GM23338 (cell line): ENCODE measurements at regions not wholly inside any gene's neighbourhood (a gene's known extent, or its start where the extent isn't known, plus 50 kb on each side); places are given as distances from the start of the nearest gene placed in this dataset.

ENCODE experiments used
- ATAC-seq: fragments of 200-7000 bp; cut with Tn5 transposase; 3 replicates; pipeline ENCODE4 v1.9.1; 2020
- DNase-seq: peaks from one replicate; pipeline ENCODE4 v3.0.0-alpha.2; 2015; ENCODE audit warnings: low spot score
- H2AFZ ChIP-seq: fragments of 200-600 bp; sonication (generic); 2 replicates; pipeline ENCODE4 v1.8.0; 2016; ENCODE audit warnings: antibody characterized with exemption, mild to moderate bottlenecking, moderate library complexity
- H3F3A ChIP-seq: fragments of 200-600 bp; sonication (generic); replicated peaks from 2 replicates; pipeline ENCODE4 v1.8.0; 2017; ENCODE audit warnings: antibody characterized with exemption, mixed run types, low read depth
- H3K27ac ChIP-seq: fragments of 200-600 bp; sonication (generic); 2 replicates; pipeline ENCODE4 v1.6.1; 2016; ENCODE audit warnings: low read depth
- H3K27me3 ChIP-seq: fragments of 200-600 bp; sonication (generic); 2 replicates; pipeline ENCODE4 v1.8.0; 2016; ENCODE audit warnings: mild to moderate bottlenecking, mixed run types, moderate library complexity; ENCODE audit not compliant: insufficient read depth
- H3K36me3 ChIP-seq: fragments of 200-600 bp; sonication (generic); 2 replicates; pipeline ENCODE4 v1.8.0; 2016; ENCODE audit warnings: mild to moderate bottlenecking; ENCODE audit not compliant: insufficient read depth
- H3K4me1 ChIP-seq: fragments of 200-600 bp; sonication (generic); 2 replicates; pipeline ENCODE4 v1.8.0; 2016; ENCODE audit warnings: mild to moderate bottlenecking, moderate library complexity; ENCODE audit not compliant: insufficient read depth
- H3K4me2 ChIP-seq: fragments of 200-600 bp; sonication (generic); 2 replicates; pipeline ENCODE4 v1.7.1; 2017; ENCODE audit warnings: mixed run types
- H3K4me3 ChIP-seq: fragments of 200-600 bp; sonication (generic); 2 replicates; pipeline ENCODE4 v1.6.1; 2016; ENCODE audit warnings: mixed run types
- H3K79me2 ChIP-seq: fragments of 200-600 bp; sonication (generic); replicated peaks from 2 replicates; pipeline ENCODE4 v1.8.0; 2017; ENCODE audit warnings: mild to moderate bottlenecking; ENCODE audit not compliant: insufficient read depth
- H3K9me2 ChIP-seq: fragments of 200-600 bp; sonication (generic); 2 replicates; pipeline ENCODE4 v1.8.0; 2017; ENCODE audit not compliant: insufficient read depth
- H4K20me1 ChIP-seq: fragments of 200-600 bp; sonication (generic); replicated peaks from 2 replicates; pipeline ENCODE4 v1.8.0; 2017; ENCODE audit warnings: mild to moderate bottlenecking; ENCODE audit not compliant: insufficient read depth
- H3K27ac Mint-ChIP-seq: 2 replicates; pipeline ENCODE4 v1.8.0; 2020; ENCODE audit warnings: inconsistent platforms, mild to moderate bottlenecking, moderate library complexity, mixed read lengths
- H3K27me3 Mint-ChIP-seq: 3 replicates; pipeline ENCODE4 v1.8.0; 2022; ENCODE audit warnings: low read depth, mild to moderate bottlenecking, moderate library complexity, mixed read lengths, inconsistent platforms; ENCODE audit not compliant: insufficient read depth, poor library complexity
- H3K36me3 Mint-ChIP-seq: 3 replicates; pipeline ENCODE4 v1.8.0; 2021; ENCODE audit warnings: low read depth, mild to moderate bottlenecking, inconsistent platforms, moderate library complexity, mixed read lengths
- H3K4me1 Mint-ChIP-seq: 3 replicates; pipeline ENCODE4 v1.8.0; 2020; ENCODE audit warnings: mild to moderate bottlenecking, inconsistent platforms, mixed read lengths
- H3K4me3 Mint-ChIP-seq: 3 replicates; pipeline ENCODE4 v1.8.0; 2021; ENCODE audit warnings: moderate library complexity, mild to moderate bottlenecking, inconsistent platforms, mixed read lengths
- H3K9me3 Mint-ChIP-seq: 3 replicates; pipeline ENCODE4 v1.8.0; 2020; ENCODE audit warnings: moderate library complexity, mild to moderate bottlenecking, inconsistent platforms, mixed read lengths
- CREB1 ChIP-seq: fragments of 250-450 bp; sonication (Bioruptor Pico); IDR thresholded peaks from 2 replicates; pipeline ENCODE4 v1.5.0; 2020; ENCODE audit warnings: low read depth, mild to moderate bottlenecking, moderate library complexity
- EZH2 ChIP-seq: fragments of 200-600 bp; sonication (generic); IDR thresholded peaks from one replicate; pipeline ENCODE4 v1.8.0; 2017; ENCODE audit warnings: antibody characterized with exemption, mild to moderate bottlenecking, low read depth; ENCODE audit not compliant: unreplicated experiment
- EZH2phosphoT487 ChIP-seq: fragments of 200-600 bp; sonication (generic); IDR thresholded peaks from one replicate; pipeline ENCODE4 v1.8.1; 2018; ENCODE audit warnings: antibody characterized with exemption; ENCODE audit not compliant: unreplicated experiment
- JUNB ChIP-seq: IDR thresholded peaks from one replicate; pipeline ENCODE4 v1.6.1; 2016; ENCODE audit warnings: antibody characterized with exemption; ENCODE audit not compliant: unreplicated experiment
- NANOG ChIP-seq: IDR thresholded peaks from 2 replicates; pipeline ENCODE4 v1.6.1; 2016; ENCODE audit warnings: antibody characterized with exemption, borderline replicate concordance
- POLR2AphosphoS5 ChIP-seq: IDR thresholded peaks from 2 replicates; pipeline ENCODE4 v1.6.1; 2016; ENCODE audit warnings: antibody characterized with exemption, low read depth
- STAT1 ChIP-seq: IDR thresholded peaks from one replicate; pipeline ENCODE4 v1.6.1; 2016; ENCODE audit warnings: antibody characterized with exemption; ENCODE audit not compliant: unreplicated experiment
- ZNF114 ChIP-seq: fragments of 250-450 bp; sonication (Bioruptor Pico); IDR thresholded peaks from 2 replicates; pipeline ENCODE4 v1.5.0; 2020; ENCODE audit warnings: mild to moderate bottlenecking, moderate library complexity
- ZNF331 ChIP-seq: fragments of 250-450 bp; sonication (Bioruptor Pico); IDR thresholded peaks from 2 replicates; pipeline ENCODE4 v1.5.0; 2020; ENCODE audit warnings: low read depth, mild to moderate bottlenecking, moderate library complexity
- TF ChIP-seq, protein P1 (sequence below), 2 experiments: fragments of 200-600 bp in 1 of 2; sonication (generic) in 1 of 2; conservative IDR thresholded peaks; 2 replicates each; pipeline versions ENCODE4 v1.5.1 to v1.6.1; 2016 to 2017; ENCODE audit warnings: antibody characterized with exemption in 2 of 2, low read depth in 2 of 2, mild to moderate bottlenecking in 2 of 2, moderate library complexity in 1 of 2
- TF ChIP-seq, protein P2 (sequence below): fragments of 250-450 bp; sonication (Bioruptor Pico); IDR thresholded peaks from 2 replicates; pipeline ENCODE4 v1.5.0; 2020; ENCODE audit warnings: mild to moderate bottlenecking, moderate library complexity
- TF ChIP-seq, protein P3 (sequence below): IDR thresholded peaks from 2 replicates; pipeline ENCODE4 v1.6.1; 2016; ENCODE audit warnings: antibody characterized with exemption
- TF ChIP-seq, protein P4 (sequence below): IDR thresholded peaks from one replicate; pipeline ENCODE4 v1.6.1; 2018; ENCODE audit warnings: antibody characterized with exemption; ENCODE audit not compliant: unreplicated experiment

DNA sequence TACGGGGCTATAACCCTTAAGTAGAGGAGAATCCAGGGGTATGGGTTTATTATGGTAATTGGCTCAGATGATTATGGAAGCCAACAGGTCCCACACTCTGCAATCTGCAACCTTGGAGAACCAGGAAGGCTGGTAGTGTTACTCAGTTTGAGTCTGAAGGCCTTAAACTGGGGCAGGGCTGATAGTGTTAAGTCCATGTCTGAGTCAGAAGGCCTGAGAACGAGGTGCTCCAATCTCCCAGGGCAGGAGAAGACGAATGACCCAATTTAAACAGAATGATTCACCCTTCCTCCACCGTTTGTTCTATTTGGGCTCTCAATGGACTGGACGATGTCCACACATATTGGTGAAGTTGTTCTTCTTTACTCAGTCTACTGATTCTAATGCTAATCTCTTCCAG, 244.5 kb upstream of the PTER start:
- Mint-ChIP-seq H3K4me1 (peaks cover 46% of the 10 kb centered on the region), H3K27ac (no peak overlapping the region), H3K9me3 (peaks cover 21% of the 10 kb centered on the region), H3K4me3 (no peak overlapping the region), H3K36me3 (peaks cover 39% of the 10 kb centered on the region), H3K27me3 (no peaks in the 10 kb centered on the region)
- ATAC-seq, result no peak
- H3K36me3 ChIP-seq, result peaks cover 2% of the 10 kb centered on the region; the same call in 1 of the 2 replicates
- no peaks in the 10 kb centered on the region for H4K20me1 ChIP-seq
- TF ChIP-seq NANOG (no peak), ZNF331 (CRISPR knock-in tag) (no peak), JUNB (no peak), EZH2 (no peak), STAT1 (no peak), EZH2phosphoT487 (no peak), POLR2AphosphoS5 (no peak), ZNF114 (CRISPR knock-in tag) (no peak), CREB1 (CRISPR knock-in tag) (no peak)
- TF ChIP-seq, protein P1, sequence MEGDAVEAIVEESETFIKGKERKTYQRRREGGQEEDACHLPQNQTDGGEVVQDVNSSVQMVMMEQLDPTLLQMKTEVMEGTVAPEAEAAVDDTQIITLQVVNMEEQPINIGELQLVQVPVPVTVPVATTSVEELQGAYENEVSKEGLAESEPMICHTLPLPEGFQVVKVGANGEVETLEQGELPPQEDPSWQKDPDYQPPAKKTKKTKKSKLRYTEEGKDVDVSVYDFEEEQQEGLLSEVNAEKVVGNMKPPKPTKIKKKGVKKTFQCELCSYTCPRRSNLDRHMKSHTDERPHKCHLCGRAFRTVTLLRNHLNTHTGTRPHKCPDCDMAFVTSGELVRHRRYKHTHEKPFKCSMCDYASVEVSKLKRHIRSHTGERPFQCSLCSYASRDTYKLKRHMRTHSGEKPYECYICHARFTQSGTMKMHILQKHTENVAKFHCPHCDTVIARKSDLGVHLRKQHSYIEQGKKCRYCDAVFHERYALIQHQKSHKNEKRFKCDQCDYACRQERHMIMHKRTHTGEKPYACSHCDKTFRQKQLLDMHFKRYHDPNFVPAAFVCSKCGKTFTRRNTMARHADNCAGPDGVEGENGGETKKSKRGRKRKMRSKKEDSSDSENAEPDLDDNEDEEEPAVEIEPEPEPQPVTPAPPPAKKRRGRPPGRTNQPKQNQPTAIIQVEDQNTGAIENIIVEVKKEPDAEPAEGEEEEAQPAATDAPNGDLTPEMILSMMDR (conservative IDR thresholded peaks at IDR 0.05; ENCODE audit: low read depth in 2 of 2), result no peak
- TF ChIP-seq, protein P2, sequence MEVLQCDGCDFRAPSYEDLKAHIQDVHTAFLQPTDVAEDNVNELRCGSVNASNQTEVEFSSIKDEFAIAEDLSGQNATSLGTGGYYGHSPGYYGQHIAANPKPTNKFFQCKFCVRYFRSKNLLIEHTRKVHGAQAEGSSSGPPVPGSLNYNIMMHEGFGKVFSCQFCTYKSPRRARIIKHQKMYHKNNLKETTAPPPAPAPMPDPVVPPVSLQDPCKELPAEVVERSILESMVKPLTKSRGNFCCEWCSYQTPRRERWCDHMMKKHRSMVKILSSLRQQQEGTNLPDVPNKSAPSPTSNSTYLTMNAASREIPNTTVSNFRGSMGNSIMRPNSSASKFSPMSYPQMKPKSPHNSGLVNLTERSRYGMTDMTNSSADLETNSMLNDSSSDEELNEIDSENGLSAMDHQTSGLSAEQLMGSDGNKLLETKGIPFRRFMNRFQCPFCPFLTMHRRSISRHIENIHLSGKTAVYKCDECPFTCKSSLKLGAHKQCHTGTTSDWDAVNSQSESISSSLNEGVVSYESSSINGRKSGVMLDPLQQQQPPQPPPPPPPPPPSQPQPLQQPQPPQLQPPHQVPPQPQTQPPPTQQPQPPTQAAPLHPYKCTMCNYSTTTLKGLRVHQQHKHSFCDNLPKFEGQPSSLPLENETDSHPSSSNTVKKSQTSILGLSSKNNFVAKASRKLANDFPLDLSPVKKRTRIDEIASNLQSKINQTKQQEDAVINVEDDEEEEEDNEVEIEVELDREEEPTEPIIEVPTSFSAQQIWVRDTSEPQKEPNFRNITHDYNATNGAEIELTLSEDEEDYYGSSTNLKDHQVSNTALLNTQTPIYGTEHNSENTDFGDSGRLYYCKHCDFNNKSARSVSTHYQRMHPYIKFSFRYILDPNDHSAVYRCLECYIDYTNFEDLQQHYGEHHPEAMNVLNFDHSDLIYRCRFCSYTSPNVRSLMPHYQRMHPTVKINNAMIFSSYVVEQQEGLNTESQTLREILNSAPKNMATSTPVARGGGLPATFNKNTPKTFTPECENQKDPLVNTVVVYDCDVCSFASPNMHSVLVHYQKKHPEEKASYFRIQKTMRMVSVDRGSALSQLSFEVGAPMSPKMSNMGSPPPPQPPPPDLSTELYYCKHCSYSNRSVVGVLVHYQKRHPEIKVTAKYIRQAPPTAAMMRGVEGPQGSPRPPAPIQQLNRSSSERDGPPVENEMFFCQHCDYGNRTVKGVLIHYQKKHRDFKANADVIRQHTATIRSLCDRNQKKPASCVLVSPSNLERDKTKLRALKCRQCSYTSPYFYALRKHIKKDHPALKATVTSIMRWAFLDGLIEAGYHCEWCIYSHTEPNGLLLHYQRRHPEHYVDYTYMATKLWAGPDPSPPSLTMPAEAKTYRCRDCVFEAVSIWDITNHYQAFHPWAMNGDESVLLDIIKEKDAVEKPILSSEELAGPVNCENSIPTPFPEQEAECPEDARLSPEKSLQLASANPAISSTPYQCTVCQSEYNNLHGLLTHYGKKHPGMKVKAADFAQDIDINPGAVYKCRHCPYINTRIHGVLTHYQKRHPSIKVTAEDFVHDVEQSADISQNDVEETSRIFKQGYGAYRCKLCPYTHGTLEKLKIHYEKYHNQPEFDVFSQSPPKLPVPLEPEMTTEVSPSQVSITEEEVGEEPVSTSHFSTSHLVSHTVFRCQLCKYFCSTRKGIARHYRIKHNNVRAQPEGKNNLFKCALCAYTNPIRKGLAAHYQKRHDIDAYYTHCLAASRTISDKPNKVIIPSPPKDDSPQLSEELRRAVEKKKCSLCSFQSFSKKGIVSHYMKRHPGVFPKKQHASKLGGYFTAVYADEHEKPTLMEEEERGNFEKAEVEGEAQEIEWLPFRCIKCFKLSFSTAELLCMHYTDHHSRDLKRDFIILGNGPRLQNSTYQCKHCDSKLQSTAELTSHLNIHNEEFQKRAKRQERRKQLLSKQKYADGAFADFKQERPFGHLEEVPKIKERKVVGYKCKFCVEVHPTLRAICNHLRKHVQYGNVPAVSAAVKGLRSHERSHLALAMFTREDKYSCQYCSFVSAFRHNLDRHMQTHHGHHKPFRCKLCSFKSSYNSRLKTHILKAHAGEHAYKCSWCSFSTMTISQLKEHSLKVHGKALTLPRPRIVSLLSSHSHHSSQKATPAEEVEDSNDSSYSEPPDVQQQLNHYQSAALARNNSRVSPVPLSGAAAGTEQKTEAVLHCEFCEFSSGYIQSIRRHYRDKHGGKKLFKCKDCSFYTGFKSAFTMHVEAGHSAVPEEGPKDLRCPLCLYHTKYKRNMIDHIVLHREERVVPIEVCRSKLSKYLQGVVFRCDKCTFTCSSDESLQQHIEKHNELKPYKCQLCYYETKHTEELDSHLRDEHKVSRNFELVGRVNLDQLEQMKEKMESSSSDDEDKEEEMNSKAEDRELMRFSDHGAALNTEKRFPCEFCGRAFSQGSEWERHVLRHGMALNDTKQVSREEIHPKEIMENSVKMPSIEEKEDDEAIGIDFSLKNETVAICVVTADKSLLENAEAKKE, result no peak
- TF ChIP-seq, protein P3, sequence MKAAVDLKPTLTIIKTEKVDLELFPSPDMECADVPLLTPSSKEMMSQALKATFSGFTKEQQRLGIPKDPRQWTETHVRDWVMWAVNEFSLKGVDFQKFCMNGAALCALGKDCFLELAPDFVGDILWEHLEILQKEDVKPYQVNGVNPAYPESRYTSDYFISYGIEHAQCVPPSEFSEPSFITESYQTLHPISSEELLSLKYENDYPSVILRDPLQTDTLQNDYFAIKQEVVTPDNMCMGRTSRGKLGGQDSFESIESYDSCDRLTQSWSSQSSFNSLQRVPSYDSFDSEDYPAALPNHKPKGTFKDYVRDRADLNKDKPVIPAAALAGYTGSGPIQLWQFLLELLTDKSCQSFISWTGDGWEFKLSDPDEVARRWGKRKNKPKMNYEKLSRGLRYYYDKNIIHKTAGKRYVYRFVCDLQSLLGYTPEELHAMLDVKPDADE, result no peak
- TF ChIP-seq, protein P4, sequence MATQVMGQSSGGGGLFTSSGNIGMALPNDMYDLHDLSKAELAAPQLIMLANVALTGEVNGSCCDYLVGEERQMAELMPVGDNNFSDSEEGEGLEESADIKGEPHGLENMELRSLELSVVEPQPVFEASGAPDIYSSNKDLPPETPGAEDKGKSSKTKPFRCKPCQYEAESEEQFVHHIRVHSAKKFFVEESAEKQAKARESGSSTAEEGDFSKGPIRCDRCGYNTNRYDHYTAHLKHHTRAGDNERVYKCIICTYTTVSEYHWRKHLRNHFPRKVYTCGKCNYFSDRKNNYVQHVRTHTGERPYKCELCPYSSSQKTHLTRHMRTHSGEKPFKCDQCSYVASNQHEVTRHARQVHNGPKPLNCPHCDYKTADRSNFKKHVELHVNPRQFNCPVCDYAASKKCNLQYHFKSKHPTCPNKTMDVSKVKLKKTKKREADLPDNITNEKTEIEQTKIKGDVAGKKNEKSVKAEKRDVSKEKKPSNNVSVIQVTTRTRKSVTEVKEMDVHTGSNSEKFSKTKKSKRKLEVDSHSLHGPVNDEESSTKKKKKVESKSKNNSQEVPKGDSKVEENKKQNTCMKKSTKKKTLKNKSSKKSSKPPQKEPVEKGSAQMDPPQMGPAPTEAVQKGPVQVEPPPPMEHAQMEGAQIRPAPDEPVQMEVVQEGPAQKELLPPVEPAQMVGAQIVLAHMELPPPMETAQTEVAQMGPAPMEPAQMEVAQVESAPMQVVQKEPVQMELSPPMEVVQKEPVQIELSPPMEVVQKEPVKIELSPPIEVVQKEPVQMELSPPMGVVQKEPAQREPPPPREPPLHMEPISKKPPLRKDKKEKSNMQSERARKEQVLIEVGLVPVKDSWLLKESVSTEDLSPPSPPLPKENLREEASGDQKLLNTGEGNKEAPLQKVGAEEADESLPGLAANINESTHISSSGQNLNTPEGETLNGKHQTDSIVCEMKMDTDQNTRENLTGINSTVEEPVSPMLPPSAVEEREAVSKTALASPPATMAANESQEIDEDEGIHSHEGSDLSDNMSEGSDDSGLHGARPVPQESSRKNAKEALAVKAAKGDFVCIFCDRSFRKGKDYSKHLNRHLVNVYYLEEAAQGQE, result no peak
- no peak overlapping the region for H3K4me3 ChIP-seq
- peaks cover 31% of the 10 kb centered on the region for H3K4me1 ChIP-seq
- peaks cover 9% of the 10 kb centered on the region for H3K9me2 ChIP-seq
- no peak overlapping the region for H3K4me2 ChIP-seq
- no peaks in the 10 kb centered on the region for H3K27me3 ChIP-seq
- DNase-seq, result no peak
- 0 out of 2 replicates have a peak, but pooled peaks cover 7% of the 10 kb centered on the region for H3F3A ChIP-seq
- H3K79me2 ChIP-seq, result no peaks in the 10 kb centered on the region
- H3K27ac ChIP-seq, result no peak overlapping the region
- no peak overlapping the region for H2AFZ ChIP-seq
